ENCODE measurements at regions not wholly inside any gene's neighbourhood (a gene's known extent, or its start where the extent isn't known, plus 50 kb on each side); places are given as distances from the start of the nearest gene placed in this dataset.

DNA sequence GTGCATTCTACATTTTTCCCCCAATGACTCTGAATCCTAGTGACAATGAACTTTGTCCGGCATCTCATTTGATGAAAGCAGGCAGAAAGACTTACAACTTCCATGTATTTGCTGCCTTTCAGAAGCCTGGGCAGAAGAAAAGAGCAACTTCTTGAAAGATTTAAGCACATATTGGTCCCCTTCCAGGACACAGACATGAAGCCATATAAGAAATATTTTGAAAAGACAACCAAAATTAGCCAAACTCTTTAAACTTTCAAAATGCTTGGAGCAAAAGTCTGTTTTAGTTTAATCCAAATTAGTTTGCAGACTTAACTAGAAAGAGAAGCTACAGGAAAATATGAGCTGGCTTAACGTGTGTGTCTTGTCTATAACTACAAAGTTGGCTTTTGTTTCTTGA is 492.5 kb downstream of the NR4A2 start:
- no peak overlapping the region for H3K4ac ChIP-seq (ENCODE audit: low read depth, low read length)
- intact Hi-C loops (cut with micrococcal nuclease), result no loop called here
- H3K9me1 ChIP-seq (ENCODE audit: insufficient read depth, low read length), result no peaks in the 10 kb centered on the region
- dilution Hi-C loops (cut with HindIII; ENCODE audit: low sequenced_read_pairs, unreplicated experiment), result no loop called here
- no peak overlapping the region for H3K9ac ChIP-seq (ENCODE audit: low read depth, low read length)
- H3K9me3 ChIP-seq (ENCODE audit: control insufficient read depth, insufficient read depth, low read length), result peaks cover 1% of the 10 kb centered on the region; the same call in 1 of the 2 replicates
- H3K79me1 ChIP-seq (ENCODE audit: low read depth in 1 of 2, low read length in 2 of 2), result no peaks in the 10 kb centered on the region
- no peak for ATAC-seq (ENCODE audit: low read depth)
- POLR2A ChIA-PET (ENCODE audit: unreplicated experiment), result no interaction called here
- H3K23ac ChIP-seq (ENCODE audit: low read depth, low read length), result no peak overlapping the region
- H3K56ac ChIP-seq (ENCODE audit: extremely low read depth, insufficient read depth, low read length), result no peak overlapping the region
- in situ Hi-C loops (cut with MboI; ENCODE audit: low sequenced_read_pairs), result no loop called here
- CTCF ChIA-PET, result no interaction called here
- H2AFZ ChIP-seq (replicated peaks; ENCODE audit: low read length, poor library complexity), result no peak overlapping the region
- no peak overlapping the region for H3K4me3 ChIP-seq (ENCODE audit: insufficient read depth, low read depth, low read length)
- H4K8ac ChIP-seq (ENCODE audit: low read depth in 2 of 2, low read length in 2 of 2), result no peak overlapping the region
- H4K91ac ChIP-seq (ENCODE audit: insufficient read depth, low read depth, low read length), result no peak overlapping the region
- no peaks in the 10 kb centered on the region for H3K27me3 ChIP-seq (ENCODE audit: control insufficient read depth, insufficient read depth, low read length)
- no peak overlapping the region for H2BK120ac ChIP-seq (ENCODE audit: low read depth, low read length)
- no peaks in the 10 kb centered on the region for H3K36me3 ChIP-seq (ENCODE audit: control insufficient read depth, insufficient read depth, low read length)
- H2BK20ac ChIP-seq (ENCODE audit: low read depth, low read length), result no peak overlapping the region
- H3K27ac ChIP-seq (ENCODE audit: insufficient read depth, low read length), result no peak overlapping the region
- H4K5ac ChIP-seq (ENCODE audit: low read depth, low read length), result no peak overlapping the region
- DNase-seq, result no peak
- H3K4me1 ChIP-seq (ENCODE audit: control insufficient read depth, insufficient read depth, low read length), result no peaks in the 10 kb centered on the region
- TF ChIP-seq RAD21 (IDR thresholded peaks at IDR 0.05; ENCODE audit: low read length), result no peak
- TF ChIP-seq BHLHE40 (IDR thresholded peaks at IDR 0.05; ENCODE audit: low read depth, low read length), result no peak
- TF ChIP-seq CHD1 (IDR thresholded peaks at IDR 0.05; ENCODE audit: low read depth, low read length), result no peak
- TF ChIP-seq MAZ (IDR thresholded peaks at IDR 0.05; ENCODE audit: borderline replicate concordance, low read depth, low read length), result no peak
- no peak for TF ChIP-seq RFX5 (IDR thresholded peaks at IDR 0.05; ENCODE audit: low read depth, low read length)
- TF ChIP-seq MAFK (IDR thresholded peaks at IDR 0.05; ENCODE audit: low read depth, low read length), result no peak
- TF ChIP-seq, protein P1, sequence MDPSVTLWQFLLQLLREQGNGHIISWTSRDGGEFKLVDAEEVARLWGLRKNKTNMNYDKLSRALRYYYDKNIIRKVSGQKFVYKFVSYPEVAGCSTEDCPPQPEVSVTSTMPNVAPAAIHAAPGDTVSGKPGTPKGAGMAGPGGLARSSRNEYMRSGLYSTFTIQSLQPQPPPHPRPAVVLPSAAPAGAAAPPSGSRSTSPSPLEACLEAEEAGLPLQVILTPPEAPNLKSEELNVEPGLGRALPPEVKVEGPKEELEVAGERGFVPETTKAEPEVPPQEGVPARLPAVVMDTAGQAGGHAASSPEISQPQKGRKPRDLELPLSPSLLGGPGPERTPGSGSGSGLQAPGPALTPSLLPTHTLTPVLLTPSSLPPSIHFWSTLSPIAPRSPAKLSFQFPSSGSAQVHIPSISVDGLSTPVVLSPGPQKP (IDR thresholded peaks at IDR 0.05; ENCODE audit: borderline replicate concordance, low read depth, low read length), result no peak
- TF ChIP-seq, protein P2, sequence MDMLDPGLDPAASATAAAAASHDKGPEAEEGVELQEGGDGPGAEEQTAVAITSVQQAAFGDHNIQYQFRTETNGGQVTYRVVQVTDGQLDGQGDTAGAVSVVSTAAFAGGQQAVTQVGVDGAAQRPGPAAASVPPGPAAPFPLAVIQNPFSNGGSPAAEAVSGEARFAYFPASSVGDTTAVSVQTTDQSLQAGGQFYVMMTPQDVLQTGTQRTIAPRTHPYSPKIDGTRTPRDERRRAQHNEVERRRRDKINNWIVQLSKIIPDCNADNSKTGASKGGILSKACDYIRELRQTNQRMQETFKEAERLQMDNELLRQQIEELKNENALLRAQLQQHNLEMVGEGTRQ (IDR thresholded peaks at IDR 0.05; ENCODE audit: low read depth, low read length), result no peak
- no peak for TF ChIP-seq CEBPB (IDR thresholded peaks at IDR 0.05; ENCODE audit: low read depth, low read length)
- TF ChIP-seq, protein P3, sequence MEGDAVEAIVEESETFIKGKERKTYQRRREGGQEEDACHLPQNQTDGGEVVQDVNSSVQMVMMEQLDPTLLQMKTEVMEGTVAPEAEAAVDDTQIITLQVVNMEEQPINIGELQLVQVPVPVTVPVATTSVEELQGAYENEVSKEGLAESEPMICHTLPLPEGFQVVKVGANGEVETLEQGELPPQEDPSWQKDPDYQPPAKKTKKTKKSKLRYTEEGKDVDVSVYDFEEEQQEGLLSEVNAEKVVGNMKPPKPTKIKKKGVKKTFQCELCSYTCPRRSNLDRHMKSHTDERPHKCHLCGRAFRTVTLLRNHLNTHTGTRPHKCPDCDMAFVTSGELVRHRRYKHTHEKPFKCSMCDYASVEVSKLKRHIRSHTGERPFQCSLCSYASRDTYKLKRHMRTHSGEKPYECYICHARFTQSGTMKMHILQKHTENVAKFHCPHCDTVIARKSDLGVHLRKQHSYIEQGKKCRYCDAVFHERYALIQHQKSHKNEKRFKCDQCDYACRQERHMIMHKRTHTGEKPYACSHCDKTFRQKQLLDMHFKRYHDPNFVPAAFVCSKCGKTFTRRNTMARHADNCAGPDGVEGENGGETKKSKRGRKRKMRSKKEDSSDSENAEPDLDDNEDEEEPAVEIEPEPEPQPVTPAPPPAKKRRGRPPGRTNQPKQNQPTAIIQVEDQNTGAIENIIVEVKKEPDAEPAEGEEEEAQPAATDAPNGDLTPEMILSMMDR (conservative IDR thresholded peaks at IDR 0.05; ENCODE audit: low read depth, low read length), result no peak
- TF ChIP-seq SMC3 (IDR thresholded peaks at IDR 0.05; ENCODE audit: low read depth, low read length), result no peak
- TF ChIP-seq NFE2L2 (IDR thresholded peaks at IDR 0.05; ENCODE audit: low read depth, low read length), result no peak
- TF ChIP-seq RCOR1 (IDR thresholded peaks at IDR 0.05; ENCODE audit: insufficient replicate concordance, low read length), result no peak
- TF ChIP-seq MXI1 (IDR thresholded peaks at IDR 0.05; ENCODE audit: borderline replicate concordance, low read depth, low read length), result no peak
- no peak for TF ChIP-seq FOS (IDR thresholded peaks at IDR 0.05; ENCODE audit: low read depth, low read length)
- no peak for TF ChIP-seq POLR2A (IDR thresholded peaks at IDR 0.05; ENCODE audit: low read depth, low read length)
- no peak overlapping the region for H3K4me2 ChIP-seq (ENCODE audit: low read depth, low read length)
- no peak overlapping the region for H3K18ac ChIP-seq (ENCODE audit: low read depth, low read length)
- no peak overlapping the region for H2BK15ac ChIP-seq (ENCODE audit: low read depth, low read length)
- no peak overlapping the region for H2BK5ac ChIP-seq (ENCODE audit: low read depth, low read length, poor library complexity, severe bottlenecking)
- no peak overlapping the region for H2AK5ac ChIP-seq (ENCODE audit: low read depth, low read length)
- H3K14ac ChIP-seq (replicated peaks; ENCODE audit: low read depth, low read length), result no peak overlapping the region
- no TSS peak for BruUV-seq (replicated peaks)
- no CpG with 5 or more reads among the region's 2 CpGs for WGBS, 2 experiments (ENCODE audit: extremely low coverage in 2 of 2, insufficient read length in 1 of 2)
- no peaks in the 10 kb centered on the region for H4K20me1 ChIP-seq (ENCODE audit: insufficient read depth, low read length)
- H2AK9ac ChIP-seq (replicated peaks; ENCODE audit: low read depth, low read length, poor library complexity), result no peak overlapping the region

Measured in IMR-90 (cell line).